ENCODE measurements at regions not wholly inside any gene's neighbourhood (a gene's known extent, or its start where the extent isn't known, plus 50 kb on each side); places are given as distances from the start of the nearest gene placed in this dataset.

GRCh38 chr9:129419382-129419899 lies 201.5 kb downstream of the C9orf50 start:
- H3K9me3 ChIP-seq: no peaks in the 10 kb centered on the region
- no peak for DNase-seq
- H3K27me3 ChIP-seq (replicated peaks in 1 of 7): no peaks in the 10 kb centered on the region
- H3K27ac ChIP-seq: no peak overlapping the region
- no peaks in the 10 kb centered on the region for H3K36me3 ChIP-seq
- 79 to 92% (median 88%) methylated on average over 7 of the region's 7 CpGs for WGBS, 5 donors
- intact Hi-C loops (cut with DNase I; ENCODE audit: low total_unique reads): no loop called here
- TF ChIP-seq POLR2AphosphoS5 (IDR thresholded peaks at IDR 0.05) (no peak), CTCF (IDR thresholded peaks at IDR 0.05 in 8 of 11, conservative IDR thresholded peaks at IDR 0.05 in 3 of 11) (no peak), POLR2A (IDR thresholded peaks at IDR 0.05) (no peak)
- H3K4me3 ChIP-seq: no peak overlapping the region
- peaks cover 9 to 55% (median 38%) of the 10 kb centered on the region in 6 donors for H3K4me1 ChIP-seq

GRCh38 chr9:129418451-129418850 lies 202.4 kb downstream of the C9orf50 start:
- intact Hi-C loops (cut with DNase I; ENCODE audit: low total_unique reads): no loop called here
- no peaks in the 10 kb centered on the region for H3K36me3 ChIP-seq

GRCh38 chr9:129416821-129417539 lies 203.9 kb downstream of the C9orf50 start:
- intact Hi-C loops (cut with DNase I; ENCODE audit: low total_unique reads): no loop called here

More at GRCh38 chr9:129418451-129418850, 202.4 kb downstream of the C9orf50 start:
- Histone ChIP-seq H3K4me1 (peaks cover 14 to 56% (median 40%) of the 10 kb centered on the region in 6 donors), H3K27ac (no peak overlapping the region), H3K27me3 (replicated peaks in 1 of 7) (no peaks in the 10 kb centered on the region), H3K4me3 (no peak overlapping the region), H3K9me3 (no peaks in the 10 kb centered on the region)
- no peak for DNase-seq
- WGBS, 5 donors: 81 to 91% (median 87%) methylated on average over 4 of the region's 4 CpGs
- TF ChIP-seq CTCF (IDR thresholded peaks at IDR 0.05 in 8 of 11, conservative IDR thresholded peaks at IDR 0.05 in 3 of 11): no peak
- TF ChIP-seq POLR2A (IDR thresholded peaks at IDR 0.05): no peak
- TF ChIP-seq POLR2AphosphoS5 (IDR thresholded peaks at IDR 0.05): no peak

More at GRCh38 chr9:129416821-129417539, 203.9 kb downstream of the C9orf50 start:
- H3K4me1 ChIP-seq: peaks cover 17 to 52% (median 35%) of the 10 kb centered on the region in 6 donors
- no peak overlapping the region for H3K4me3 ChIP-seq
- TF ChIP-seq POLR2AphosphoS5 (IDR thresholded peaks at IDR 0.05) (no peak), POLR2A (IDR thresholded peaks at IDR 0.05) (no peak), CTCF (IDR thresholded peaks at IDR 0.05 in 8 of 11, conservative IDR thresholded peaks at IDR 0.05 in 3 of 11) (no peak)
- H3K9me3 ChIP-seq: no peaks in the 10 kb centered on the region
- H3K27me3 ChIP-seq (replicated peaks in 1 of 7): no peaks in the 10 kb centered on the region
- no peaks in the 10 kb centered on the region for H3K36me3 ChIP-seq
- DNase-seq: no peak
- H3K27ac ChIP-seq: peak overlapping the region in 7 of 8 donors; percentile 18 to 99 (median 65)
- WGBS, 5 donors: 46 to 52% (median 49%) methylated on average over 7 to 12 of the region's 12 CpGs
